Epithelial cell of esophagus (primary cell): ENCODE measurements at regions not wholly inside any gene's neighbourhood (a gene's known extent, or its start where the extent isn't known, plus 50 kb on each side); places are given as distances from the start of the nearest gene placed in this dataset.

Experiments used
- DNase-seq: peaks from one replicate; pipeline ENCODE4 v3.0.0; 2010; ENCODE audit warnings: low read depth
- H3K4me3 ChIP-seq: 2 replicates; pipeline ENCODE4 v1.5.1; 2011; ENCODE audit warnings: mild to moderate bottlenecking, low read length, control low read depth
- TF ChIP-seq, protein P1 (sequence below): IDR thresholded peaks from 2 replicates; pipeline ENCODE4 v1.5.1; 2011; ENCODE audit warnings: low read depth, mild to moderate bottlenecking, low read length, control low read depth, inconsistent platforms; ENCODE audit not compliant: insufficient read depth; ENCODE audit errors: missing control alignments

GRCh38 chr7:131649003-131649541 is 92.6 kb upstream of the PODXL start:
- DNase-seq = no peak
- TF ChIP-seq, protein P1, sequence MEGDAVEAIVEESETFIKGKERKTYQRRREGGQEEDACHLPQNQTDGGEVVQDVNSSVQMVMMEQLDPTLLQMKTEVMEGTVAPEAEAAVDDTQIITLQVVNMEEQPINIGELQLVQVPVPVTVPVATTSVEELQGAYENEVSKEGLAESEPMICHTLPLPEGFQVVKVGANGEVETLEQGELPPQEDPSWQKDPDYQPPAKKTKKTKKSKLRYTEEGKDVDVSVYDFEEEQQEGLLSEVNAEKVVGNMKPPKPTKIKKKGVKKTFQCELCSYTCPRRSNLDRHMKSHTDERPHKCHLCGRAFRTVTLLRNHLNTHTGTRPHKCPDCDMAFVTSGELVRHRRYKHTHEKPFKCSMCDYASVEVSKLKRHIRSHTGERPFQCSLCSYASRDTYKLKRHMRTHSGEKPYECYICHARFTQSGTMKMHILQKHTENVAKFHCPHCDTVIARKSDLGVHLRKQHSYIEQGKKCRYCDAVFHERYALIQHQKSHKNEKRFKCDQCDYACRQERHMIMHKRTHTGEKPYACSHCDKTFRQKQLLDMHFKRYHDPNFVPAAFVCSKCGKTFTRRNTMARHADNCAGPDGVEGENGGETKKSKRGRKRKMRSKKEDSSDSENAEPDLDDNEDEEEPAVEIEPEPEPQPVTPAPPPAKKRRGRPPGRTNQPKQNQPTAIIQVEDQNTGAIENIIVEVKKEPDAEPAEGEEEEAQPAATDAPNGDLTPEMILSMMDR = no peak
- H3K4me3 ChIP-seq = no peak overlapping the region

- DNase-seq = no peak
- no peak overlapping the region for H3K4me3 ChIP-seq
- TF ChIP-seq, protein P1 = no peak
Observed at GRCh38 chr7:131648491-131648890, 92.1 kb upstream of the PODXL start.

DNA sequence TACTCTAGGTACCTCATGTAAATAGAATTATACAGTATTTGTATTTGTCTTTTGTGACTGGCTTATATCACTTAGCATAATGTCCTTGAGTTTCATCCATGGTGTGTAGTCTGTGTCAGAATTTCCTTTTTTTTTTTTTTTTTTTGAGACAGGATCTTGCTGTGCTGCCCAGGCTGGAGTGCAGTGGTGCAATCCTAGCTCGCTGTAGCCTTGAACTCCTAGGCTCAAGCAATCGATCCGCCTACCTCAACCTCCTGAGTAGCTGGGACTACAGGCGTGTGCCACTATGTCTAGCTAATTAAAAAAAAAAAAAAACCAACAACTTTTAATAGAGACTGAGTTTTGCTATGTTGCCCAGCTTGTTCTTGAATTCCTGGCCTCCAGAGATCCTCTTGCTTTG is 89.8 kb upstream of the PODXL start:
- TF ChIP-seq, protein P1 = no peak
- no peak for DNase-seq
- H3K4me3 ChIP-seq = no peak overlapping the region

DNA sequence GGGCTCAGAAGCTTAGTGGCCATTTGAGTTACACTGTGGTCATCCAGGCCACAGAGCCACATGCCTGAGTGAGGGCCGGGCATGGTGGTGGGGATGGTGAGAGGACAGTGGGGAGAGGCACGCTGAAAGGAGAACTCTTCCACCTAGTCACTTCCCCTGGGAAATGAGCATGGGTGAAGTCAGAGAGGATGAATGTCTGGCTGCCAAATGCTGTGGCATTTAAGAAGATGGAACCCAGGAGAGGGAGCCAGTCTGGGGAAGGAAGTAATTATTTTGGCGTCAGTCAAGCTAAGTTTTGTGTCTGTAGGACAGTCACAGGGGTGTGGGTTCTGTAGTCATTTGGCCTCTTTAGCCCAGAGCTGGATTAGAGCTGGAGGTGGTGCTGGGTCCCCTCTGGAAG is 86.0 kb upstream of the PODXL start:
- H3K4me3 ChIP-seq = no peak overlapping the region
- TF ChIP-seq, protein P1 = no peak
- DNase-seq = no peak

- DNase-seq = no peak
- no peak overlapping the region for H3K4me3 ChIP-seq
- TF ChIP-seq, protein P1 = no peak
Observed at GRCh38 chr7:131640686-131641085, 84.3 kb upstream of the PODXL start.

GRCh38 chr7:131638641-131639430 is 82.4 kb upstream of the PODXL start:
- TF ChIP-seq, protein P1 = no peak
- no peak overlapping the region for H3K4me3 ChIP-seq
- DNase-seq = no peak

DNA sequence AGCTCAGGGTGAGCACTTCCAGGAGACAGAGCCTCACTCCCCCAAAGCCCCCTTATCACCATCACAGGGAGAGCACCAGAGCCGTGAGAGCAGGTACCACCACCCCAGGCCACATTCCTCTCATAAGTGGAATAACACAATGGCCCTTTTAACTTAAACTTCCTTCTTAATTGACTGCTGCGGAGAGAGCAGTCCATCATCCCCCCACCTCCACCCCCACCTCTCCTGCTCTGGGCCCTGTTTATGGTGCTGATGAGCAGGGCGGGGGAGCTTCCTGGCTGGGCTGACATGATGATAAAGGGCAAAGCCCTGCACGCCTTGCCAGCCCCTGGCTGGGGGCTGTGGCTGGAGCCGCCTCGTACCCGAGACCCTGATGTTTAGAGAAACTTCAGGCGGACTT is 81.4 kb upstream of the PODXL start:
- no peak for DNase-seq

More for the DNA sequence above, 81.4 kb upstream of the PODXL start:
- no peak overlapping the region for H3K4me3 ChIP-seq
- TF ChIP-seq, protein P1 = no peak
